KMS-11 (cell line): ENCODE measurements at regions not wholly inside any gene's neighbourhood (a gene's known extent, or its start where the extent isn't known, plus 50 kb on each side); places are given as distances from the start of the nearest gene placed in this dataset.

ENCODE experiments used
- H2AFZ ChIP-seq: fragments of 200-600 bp; sonication (generic); 2 replicates; pipeline ENCODE4 v1.6.1; 2016; ENCODE audit warnings: antibody characterized with exemption, mixed run types, low read depth
- H3K27ac ChIP-seq: fragments of 200-600 bp; sonication (generic); 2 replicates; pipeline ENCODE4 v1.6.1; 2016; ENCODE audit warnings: mild to moderate bottlenecking, mixed run types
- H3K27me3 ChIP-seq: fragments of 200-600 bp; sonication (generic); 2 replicates; pipeline ENCODE4 v1.6.1; 2017; ENCODE audit warnings: mild to moderate bottlenecking, low read depth, mixed run types, moderate library complexity; ENCODE audit not compliant: insufficient read depth
- H3K36me3 ChIP-seq: fragments of 200-600 bp; sonication (generic); 2 replicates; pipeline ENCODE4 v1.6.1; 2017; ENCODE audit warnings: mild to moderate bottlenecking, mixed run types; ENCODE audit not compliant: insufficient read depth
- H3K4me1 ChIP-seq: fragments of 200-600 bp; sonication (generic); 2 replicates; pipeline ENCODE4 v1.6.1; 2016; ENCODE audit warnings: mild to moderate bottlenecking, low read depth, mixed run types; ENCODE audit not compliant: poor library complexity, severe bottlenecking
- H3K4me2 ChIP-seq: fragments of 200-600 bp; sonication (generic); 2 replicates; pipeline ENCODE4 v1.7.0; 2016; ENCODE audit warnings: mild to moderate bottlenecking, mixed run types
- H3K4me3 ChIP-seq: fragments of 200-600 bp; sonication (generic); IDR thresholded peaks from 2 replicates; pipeline ENCODE4 v1.6.1; 2017; ENCODE audit warnings: low read depth, low read length, mixed read lengths; ENCODE audit not compliant: insufficient read depth
- H3K79me2 ChIP-seq: fragments of 200-600 bp; sonication (generic); 2 replicates; pipeline ENCODE4 v1.6.1; 2016; ENCODE audit warnings: low read depth, mixed run types; ENCODE audit not compliant: insufficient read depth
- H3K9ac ChIP-seq: fragments of 200-600 bp; sonication (generic); 2 replicates; pipeline ENCODE4 v1.6.1; 2016; ENCODE audit warnings: mild to moderate bottlenecking, mixed run types
- H4K20me1 ChIP-seq: fragments of 200-600 bp; sonication (generic); 2 replicates; pipeline ENCODE4 v1.6.1; 2016; ENCODE audit warnings: mild to moderate bottlenecking, mixed run types; ENCODE audit not compliant: insufficient read depth
- CTCF ChIP-seq: fragments of 200-600 bp; sonication (generic); conservative IDR thresholded peaks from 2 replicates; pipeline ENCODE4 v1.6.1; 2017; ENCODE audit warnings: low read depth, mild to moderate bottlenecking, antibody characterized with exemption, low read length, moderate library complexity, mixed read lengths

DNA sequence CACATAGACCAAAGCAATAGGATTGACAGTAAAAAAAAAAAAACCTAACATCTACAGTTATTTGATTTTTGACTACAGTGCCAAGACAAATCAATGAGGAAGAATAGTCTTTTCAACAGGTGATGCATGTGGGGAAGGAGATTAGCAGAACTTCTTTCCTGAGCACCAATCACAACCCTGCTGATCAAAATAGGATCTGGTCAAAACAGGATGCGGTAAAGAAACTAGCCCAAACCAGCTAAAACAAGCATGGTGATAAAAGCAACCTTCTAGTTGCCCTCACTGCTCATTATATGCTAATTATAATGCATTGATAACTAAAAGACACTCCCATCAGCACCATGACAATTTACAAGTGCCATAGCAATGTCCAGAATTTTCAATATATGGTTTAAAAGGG lies 667.5 kb downstream of the GRXCR1 start:
- Histone ChIP-seq H3K4me3 (no peak overlapping the region), H3K4me1 (no peaks in the 10 kb centered on the region), H3K27me3 (no peaks in the 10 kb centered on the region), H3K79me2 (no peaks in the 10 kb centered on the region), H3K36me3 (no peaks in the 10 kb centered on the region), H4K20me1 (no peaks in the 10 kb centered on the region), H3K9ac (no peak overlapping the region), H3K27ac (no peak overlapping the region), H3K4me2 (no peak overlapping the region), H2AFZ (no peak overlapping the region)
- TF ChIP-seq CTCF = no peak

- Histone ChIP-seq H3K27me3 (no peaks in the 10 kb centered on the region), H3K4me1 (no peaks in the 10 kb centered on the region), H3K4me2 (no peak overlapping the region), H3K9ac (no peak overlapping the region), H2AFZ (no peak overlapping the region), H3K36me3 (no peaks in the 10 kb centered on the region), H4K20me1 (no peaks in the 10 kb centered on the region), H3K79me2 (no peaks in the 10 kb centered on the region), H3K4me3 (no peak overlapping the region), H3K27ac (no peak overlapping the region)
- TF ChIP-seq CTCF = no peak
These were observed 671.6 kb downstream of the GRXCR1 start for GRCh38 chr4:43564107-43564506.

DNA sequence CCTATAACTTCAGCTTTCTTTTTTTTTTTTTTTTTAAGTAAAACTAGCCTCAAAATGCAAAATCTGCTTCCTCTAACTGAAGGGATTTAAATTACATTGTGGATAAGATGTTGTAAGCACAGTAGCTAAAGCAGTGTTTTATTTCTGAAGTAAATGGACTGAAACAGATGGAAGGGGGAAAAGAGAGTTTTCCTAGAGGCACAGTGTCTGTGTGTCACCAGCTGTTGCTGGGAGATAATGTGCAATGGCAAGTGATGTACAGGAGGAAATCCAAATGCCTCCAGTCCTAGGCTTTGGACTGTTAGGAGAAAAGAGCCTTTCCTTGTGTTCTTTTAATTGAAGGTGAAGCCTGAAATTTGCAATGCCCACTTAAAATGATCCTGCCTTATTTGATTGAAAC lies 672.1 kb downstream of the GRXCR1 start:
- Histone ChIP-seq H3K27me3 (no peaks in the 10 kb centered on the region), H3K4me3 (no peak overlapping the region), H3K4me2 (no peak overlapping the region), H3K4me1 (no peaks in the 10 kb centered on the region), H3K36me3 (no peaks in the 10 kb centered on the region), H3K79me2 (no peaks in the 10 kb centered on the region), H2AFZ (no peak overlapping the region), H3K27ac (no peak overlapping the region), H3K9ac (no peak overlapping the region), H4K20me1 (no peaks in the 10 kb centered on the region)
- no peak for TF ChIP-seq CTCF

GRCh38 chr4:43567644-43568043 lies 675.1 kb downstream of the GRXCR1 start:
- H3K4me1 ChIP-seq = no peaks in the 10 kb centered on the region
- H4K20me1 ChIP-seq = no peaks in the 10 kb centered on the region
- H2AFZ ChIP-seq = no peak overlapping the region
- H3K4me3 ChIP-seq = no peak overlapping the region
- no peaks in the 10 kb centered on the region for H3K27me3 ChIP-seq
- no peak overlapping the region for H3K27ac ChIP-seq
- H3K9ac ChIP-seq = no peak overlapping the region
- no peaks in the 10 kb centered on the region for H3K36me3 ChIP-seq
- TF ChIP-seq CTCF = no peak
- no peak overlapping the region for H3K4me2 ChIP-seq
- H3K79me2 ChIP-seq = no peaks in the 10 kb centered on the region

DNA sequence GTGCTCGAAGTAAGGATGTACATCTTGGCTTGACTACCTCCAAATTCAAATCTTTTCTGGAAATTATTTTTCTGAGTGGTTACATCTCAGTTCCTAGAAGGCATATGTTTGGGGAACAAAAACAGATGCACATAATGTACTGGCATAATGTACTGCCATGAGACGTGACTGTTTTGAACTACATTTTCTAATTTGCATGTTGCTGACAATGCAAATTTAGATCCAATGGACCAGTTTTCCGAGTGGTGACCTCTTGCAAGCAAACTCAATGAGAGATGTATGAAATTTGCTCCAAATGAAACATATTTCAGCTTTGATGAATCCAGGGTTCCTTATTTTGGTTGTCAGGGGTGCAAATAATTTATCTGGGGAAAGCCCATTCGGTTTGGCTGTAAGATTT lies 694.3 kb downstream of the GRXCR1 start:
- Histone ChIP-seq H3K9ac (no peak overlapping the region), H3K4me3 (no peak overlapping the region), H3K4me2 (no peak overlapping the region), H3K4me1 (peaks cover 5% of the 10 kb centered on the region), H4K20me1 (no peaks in the 10 kb centered on the region), H3K79me2 (no peaks in the 10 kb centered on the region), H3K36me3 (no peaks in the 10 kb centered on the region), H3K27ac (no peak overlapping the region), H3K27me3 (no peaks in the 10 kb centered on the region), H2AFZ (no peak overlapping the region)
- TF ChIP-seq CTCF = no peak
